H4 (cell line): ENCODE measurements at regions not wholly inside any gene's neighbourhood (a gene's known extent, or its start where the extent isn't known, plus 50 kb on each side); places are given as distances from the start of the nearest gene placed in this dataset.

ENCODE experiments used
- DNase-seq: peaks from one replicate; pipeline ENCODE4 v3.0.0-alpha.2; 2015; ENCODE audit warnings: low spot score

- no peak for DNase-seq
Observed at GRCh38 chr2:575030-575726, 102.0 kb downstream of the TMEM18 start.

- DNase-seq, result no peak
Observed at GRCh38 chr2:573805-574392, 103.3 kb downstream of the TMEM18 start.

- DNase-seq, result no peak
Observed at GRCh38 chr2:573025-573424, 104.2 kb downstream of the TMEM18 start.

GRCh38 chr2:569681-570080 lies 107.5 kb downstream of the TMEM18 start:
- DNase-seq, result no peak

- no peak for DNase-seq
Observed at GRCh38 chr2:568639-569235, 108.5 kb downstream of the TMEM18 start.

GRCh38 chr2:567865-568638 lies 109.2 kb downstream of the TMEM18 start:
- peak; percentile 60 for DNase-seq

- DNase-seq, result no peak
Observed at GRCh38 chr2:567496-567864, 109.7 kb downstream of the TMEM18 start.

GRCh38 chr2:566379-567313 lies 110.6 kb downstream of the TMEM18 start:
- DNase-seq, result no peak

GRCh38 chr2:564471-565181 lies 112.6 kb downstream of the TMEM18 start:
- no peak for DNase-seq

- DNase-seq, result no peak
Observed at GRCh38 chr2:563512-563911, 113.7 kb downstream of the TMEM18 start.

GRCh38 chr2:562391-563364 lies 114.5 kb downstream of the TMEM18 start:
- no peak for DNase-seq

GRCh38 chr2:558879-559278 lies 118.3 kb downstream of the TMEM18 start:
- no peak for DNase-seq

- DNase-seq, result no peak
Observed at GRCh38 chr2:558302-558642, 118.9 kb downstream of the TMEM18 start.

GRCh38 chr2:557635-558301 lies 119.4 kb downstream of the TMEM18 start:
- no peak for DNase-seq

- DNase-seq, result no peak
Observed at GRCh38 chr2:556485-556884, 120.7 kb downstream of the TMEM18 start.

- DNase-seq, result no peak
Observed at GRCh38 chr2:555164-555922, 121.9 kb downstream of the TMEM18 start.

GRCh38 chr2:554444-554843 lies 122.8 kb downstream of the TMEM18 start:
- no peak for DNase-seq

GRCh38 chr2:552906-553305 lies 124.3 kb downstream of the TMEM18 start:
- no peak for DNase-seq

GRCh38 chr2:551621-552020 lies 125.6 kb downstream of the TMEM18 start:
- no peak for DNase-seq
